ENCODE measurements at regions not wholly inside any gene's neighbourhood (a gene's known extent, or its start where the extent isn't known, plus 50 kb on each side); places are given as distances from the start of the nearest gene placed in this dataset.

GRCh38 chr18:43970656-43971055 lies 693.4 kb upstream of the SYT4 start:
- H3K4me2 ChIP-seq (replicated peaks; ENCODE audit: low read depth, low read length, poor library complexity, severe bottlenecking) = no peak overlapping the region
- POLR2A ChIA-PET = no interaction called here
- TF ChIP-seq CTCF (IDR thresholded peaks at IDR 0.05) = no peak
- no peak for TF ChIP-seq EZH2 (IDR thresholded peaks at IDR 0.05; ENCODE audit: borderline replicate concordance, insufficient read depth, low read depth, low read length, poor library complexity, severe bottlenecking)
- WGBS (ENCODE audit: insufficient coverage) = 100% methylated on average over 1 of the region's 4 CpGs
- H2AFZ ChIP-seq (ENCODE audit: insufficient read depth, low read depth, low read length, poor library complexity, severe bottlenecking) = no peak overlapping the region
- no peaks in the 10 kb centered on the region for H3K36me3 ChIP-seq (replicated peaks in 1 of 2; ENCODE audit: control extremely low read depth in 1 of 2, control insufficient read depth in 1 of 2, extremely low read depth in 1 of 2, insufficient read depth in 2 of 2, low read length in 1 of 2)
- no peak overlapping the region for H3K4me3 ChIP-seq (ENCODE audit: control extremely low read depth in 1 of 5, extremely low read depth in 1 of 5, insufficient read depth in 1 of 5, low read depth in 2 of 5, low read length in 4 of 5)
- intact Hi-C loops (cut with micrococcal nuclease) = no loop called here
- H3K27ac ChIP-seq (ENCODE audit: low read length in 2 of 2) = no peak overlapping the region
- Mint-ChIP-seq H3K4me1 (no peaks in the 10 kb centered on the region), H3K4me3 (no peak overlapping the region), H3K27ac (no peak overlapping the region), H3K9me3 (ENCODE audit: insufficient read depth) (no peaks in the 10 kb centered on the region), H3K27me3 (no peaks in the 10 kb centered on the region)
- no peak for ATAC-seq (ENCODE audit: low read depth)
- CTCF ChIA-PET = no interaction called here
- DNase-seq = no peak
- no peaks in the 10 kb centered on the region for H3K27me3 ChIP-seq (replicated peaks in 1 of 4; ENCODE audit: control extremely low read depth in 1 of 4, control insufficient read depth in 3 of 4, insufficient read depth in 4 of 4, low read length in 3 of 4)
- no peak overlapping the region for H3K9ac ChIP-seq (ENCODE audit: low read length)
- no peaks in the 10 kb centered on the region for H3K9me3 ChIP-seq (ENCODE audit: control extremely low read depth in 1 of 3, control insufficient read depth in 2 of 3, insufficient read depth in 1 of 3, low read length in 2 of 3)
- no peaks in the 10 kb centered on the region for H3K79me2 ChIP-seq (ENCODE audit: control insufficient read depth, insufficient read depth, low read length)
- no peaks in the 10 kb centered on the region for H3K4me1 ChIP-seq (ENCODE audit: control insufficient read depth in 2 of 2, insufficient read depth in 2 of 2, low read length in 2 of 2)
- H4K20me1 ChIP-seq (ENCODE audit: control insufficient read depth, insufficient read depth, low read length, poor library complexity, severe bottlenecking) = no peaks in the 10 kb centered on the region

DNA sequence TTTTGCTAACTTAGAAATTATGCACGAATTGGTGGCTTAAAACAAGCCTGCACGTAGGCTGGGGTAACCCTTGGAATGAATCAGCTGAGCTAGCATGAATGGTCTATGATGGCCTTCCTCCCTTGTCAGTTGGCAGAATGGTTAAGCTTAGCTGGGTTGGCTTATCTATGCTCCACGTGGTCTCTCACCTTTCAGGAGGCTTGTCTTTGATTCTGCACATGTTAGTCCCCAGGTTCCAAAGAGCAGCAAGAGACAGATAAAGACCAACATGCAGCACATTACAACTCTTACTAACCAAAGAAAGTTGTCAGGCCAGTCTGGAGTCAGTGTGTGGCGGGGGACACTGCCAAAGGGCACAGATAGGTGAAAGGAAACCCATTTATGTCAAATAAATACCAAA lies 700.9 kb upstream of the SYT4 start:
- intact Hi-C loops (cut with micrococcal nuclease) = no loop called here
- H3K9me3 Mint-ChIP-seq (ENCODE audit: insufficient read depth) = no peaks in the 10 kb centered on the region

More for the DNA sequence above, 700.9 kb upstream of the SYT4 start:
- no peak for TF ChIP-seq EZH2 (IDR thresholded peaks at IDR 0.05; ENCODE audit: borderline replicate concordance, insufficient read depth, low read depth, low read length, poor library complexity, severe bottlenecking)
- TF ChIP-seq CTCF (IDR thresholded peaks at IDR 0.05) = no peak
- Histone ChIP-seq H4K20me1 (ENCODE audit: control insufficient read depth, insufficient read depth, low read length, poor library complexity, severe bottlenecking) (no peaks in the 10 kb centered on the region), H3K4me2 (replicated peaks; ENCODE audit: low read depth, low read length, poor library complexity, severe bottlenecking) (no peak overlapping the region), H3K27ac (ENCODE audit: low read length in 2 of 2) (no peak overlapping the region), H3K9me3 (ENCODE audit: control extremely low read depth in 1 of 3, control insufficient read depth in 2 of 3, insufficient read depth in 1 of 3, low read length in 2 of 3) (no peaks in the 10 kb centered on the region), H3K36me3 (replicated peaks in 1 of 2; ENCODE audit: control extremely low read depth in 1 of 2, control insufficient read depth in 1 of 2, extremely low read depth in 1 of 2, insufficient read depth in 2 of 2, low read length in 1 of 2) (no peaks in the 10 kb centered on the region), H3K4me1 (ENCODE audit: control insufficient read depth in 2 of 2, insufficient read depth in 2 of 2, low read length in 2 of 2) (no peaks in the 10 kb centered on the region), H3K27me3 (replicated peaks in 1 of 4; ENCODE audit: control extremely low read depth in 1 of 4, control insufficient read depth in 3 of 4, insufficient read depth in 4 of 4, low read length in 3 of 4) (no peaks in the 10 kb centered on the region), H3K9ac (ENCODE audit: low read length) (no peak overlapping the region), H2AFZ (ENCODE audit: insufficient read depth, low read depth, low read length, poor library complexity, severe bottlenecking) (no peak overlapping the region), H3K4me3 (ENCODE audit: control extremely low read depth in 1 of 5, extremely low read depth in 1 of 5, insufficient read depth in 1 of 5, low read depth in 2 of 5, low read length in 4 of 5) (no peak overlapping the region), H3K79me2 (ENCODE audit: control insufficient read depth, insufficient read depth, low read length) (no peaks in the 10 kb centered on the region)
- Mint-ChIP-seq H3K4me3 (no peak overlapping the region), H3K4me1 (no peaks in the 10 kb centered on the region), H3K27me3 (no peaks in the 10 kb centered on the region), H3K27ac (no peak overlapping the region)
- WGBS (ENCODE audit: insufficient coverage) = 82% methylated on average over 2 of the region's 4 CpGs
- ChIA-PET CTCF (no interaction called here), POLR2A (no interaction called here)
- no peak for ATAC-seq (ENCODE audit: low read depth)
- no peak for DNase-seq

All from B cell (primary cell).